Ovary (tissue), 3 donors: ENCODE measurements at regions not wholly inside any gene's neighbourhood (a gene's known extent, or its start where the extent isn't known, plus 50 kb on each side); places are given as distances from the start of the nearest gene placed in this dataset.

ENCODE experiments used
- POLR2A ChIP-seq: fragments of 450-650 bp; IDR thresholded peaks from one replicate; pipeline ENCODE4 v1.6.1; 2017; ENCODE audit warnings: antibody characterized with exemption, mild to moderate bottlenecking, moderate library complexity
- TF ChIP-seq, protein P1 (sequence below), 3 donors: fragments of 450-650 bp in 2 of 3; fragments of 200-600 bp in 1 of 3; IDR thresholded peaks; one replicate each; pipeline versions ENCODE4 v1.5.1 to v1.8.0; 2016 to 2022; ENCODE audit warnings: antibody characterized with exemption in 3 of 3, mild to moderate bottlenecking in 1 of 3
- donor health status: DM: no; HTN: no; CAD: no.

DNA sequence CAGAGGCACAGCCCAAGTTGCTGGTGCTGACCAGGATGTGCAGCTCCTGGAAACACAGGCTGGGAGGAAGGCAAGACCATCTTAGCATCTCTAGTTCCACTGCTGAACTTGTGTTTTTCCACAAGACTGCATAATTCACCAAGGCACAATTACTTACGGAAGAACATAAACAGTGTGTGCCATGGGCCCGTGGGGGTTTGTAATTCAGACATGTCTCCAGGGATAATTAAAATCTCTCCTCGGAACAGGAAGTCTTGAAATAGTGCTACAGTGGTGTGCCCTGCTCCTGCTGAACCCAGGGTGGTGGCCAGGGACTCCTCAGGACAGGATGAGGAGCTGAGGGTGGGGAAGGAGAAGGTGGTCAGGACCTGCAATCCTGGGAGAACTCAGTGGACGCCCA, 188.2 kb downstream of the CCT6B start:
- no peak for TF ChIP-seq POLR2A
- TF ChIP-seq, protein P1, sequence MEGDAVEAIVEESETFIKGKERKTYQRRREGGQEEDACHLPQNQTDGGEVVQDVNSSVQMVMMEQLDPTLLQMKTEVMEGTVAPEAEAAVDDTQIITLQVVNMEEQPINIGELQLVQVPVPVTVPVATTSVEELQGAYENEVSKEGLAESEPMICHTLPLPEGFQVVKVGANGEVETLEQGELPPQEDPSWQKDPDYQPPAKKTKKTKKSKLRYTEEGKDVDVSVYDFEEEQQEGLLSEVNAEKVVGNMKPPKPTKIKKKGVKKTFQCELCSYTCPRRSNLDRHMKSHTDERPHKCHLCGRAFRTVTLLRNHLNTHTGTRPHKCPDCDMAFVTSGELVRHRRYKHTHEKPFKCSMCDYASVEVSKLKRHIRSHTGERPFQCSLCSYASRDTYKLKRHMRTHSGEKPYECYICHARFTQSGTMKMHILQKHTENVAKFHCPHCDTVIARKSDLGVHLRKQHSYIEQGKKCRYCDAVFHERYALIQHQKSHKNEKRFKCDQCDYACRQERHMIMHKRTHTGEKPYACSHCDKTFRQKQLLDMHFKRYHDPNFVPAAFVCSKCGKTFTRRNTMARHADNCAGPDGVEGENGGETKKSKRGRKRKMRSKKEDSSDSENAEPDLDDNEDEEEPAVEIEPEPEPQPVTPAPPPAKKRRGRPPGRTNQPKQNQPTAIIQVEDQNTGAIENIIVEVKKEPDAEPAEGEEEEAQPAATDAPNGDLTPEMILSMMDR (IDR thresholded peaks at IDR 0.05) = no peak
